ENCODE measurements at regions not wholly inside any gene's neighbourhood (a gene's known extent, or its start where the extent isn't known, plus 50 kb on each side); places are given as distances from the start of the nearest gene placed in this dataset.
"Not testable (repeated sequence)": the region's sequence is repeated elsewhere in the genome, so short reads cannot be mapped to it uniquely, and the experiment has no call there.

GRCh38 chr22:22946131-22946530 lies 58.5 kb downstream of the IGLL5 start:
- no peak for DNase-seq

- no peak for DNase-seq
Measured at GRCh38 chr22:22948651-22949571, 61.3 kb downstream of the IGLL5 start.

- DNase-seq, result no peak
Measured at GRCh38 chr22:22949953-22950352, 62.3 kb downstream of the IGLL5 start.

DNA sequence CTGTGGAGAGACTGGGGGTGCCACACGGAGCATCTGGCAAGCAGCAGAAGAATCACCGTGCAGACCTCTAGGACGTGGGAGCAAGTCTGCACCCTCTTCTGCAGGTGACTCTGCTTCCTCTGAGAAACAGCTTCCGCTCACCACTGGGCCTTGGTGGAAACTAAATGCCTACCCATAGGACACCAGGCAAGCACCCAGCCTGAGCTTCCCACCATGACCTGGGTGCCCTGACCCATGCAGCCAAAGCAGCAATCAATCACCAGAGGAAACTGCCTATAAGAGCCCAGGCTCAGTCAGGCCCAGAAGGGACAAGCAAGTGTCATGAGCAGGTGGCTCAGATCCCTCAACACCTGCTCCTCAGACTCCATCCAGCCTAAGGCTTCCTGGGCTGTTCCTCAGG lies 63.4 kb downstream of the IGLL5 start:
- DNase-seq, result no peak

DNA sequence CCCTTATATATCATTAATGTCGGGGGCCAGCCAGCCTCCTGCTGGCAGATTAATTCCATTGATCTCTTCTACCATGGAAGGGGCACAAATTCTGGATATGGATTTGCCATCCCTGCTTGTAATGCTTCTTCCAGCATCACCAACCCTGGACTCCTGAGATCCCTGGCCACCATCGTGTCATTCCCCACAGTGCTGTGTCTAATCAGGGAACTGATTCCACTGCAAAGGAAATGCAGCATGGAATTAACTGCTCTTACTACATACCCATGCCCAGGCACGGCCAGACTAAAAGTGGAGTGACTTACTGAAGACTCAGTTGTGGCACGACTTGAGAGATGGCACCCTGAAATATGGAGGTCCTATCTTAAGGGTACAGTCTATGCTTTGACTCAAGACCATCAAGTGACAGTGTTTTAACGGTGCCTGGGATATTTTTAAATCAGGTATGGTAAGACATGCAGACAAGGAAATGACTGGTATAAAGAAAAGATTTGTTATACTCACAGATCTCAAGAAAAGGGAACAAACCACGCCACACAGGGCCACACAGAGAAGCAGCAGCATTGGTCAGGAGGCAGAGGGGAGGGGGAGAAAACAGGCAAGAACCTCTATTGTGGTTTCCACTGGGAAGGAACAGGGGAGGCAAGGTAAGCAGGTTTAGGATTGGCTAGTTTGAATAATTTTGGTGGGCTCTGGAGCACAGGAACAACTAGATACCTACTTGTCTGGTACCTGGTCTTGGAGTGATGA lies 65.1 kb downstream of the IGLL5 start:
- no peak for DNase-seq

GRCh38 chr22:22953791-22954190 lies 66.2 kb downstream of the IGLL5 start:
- no peak for DNase-seq

DNA sequence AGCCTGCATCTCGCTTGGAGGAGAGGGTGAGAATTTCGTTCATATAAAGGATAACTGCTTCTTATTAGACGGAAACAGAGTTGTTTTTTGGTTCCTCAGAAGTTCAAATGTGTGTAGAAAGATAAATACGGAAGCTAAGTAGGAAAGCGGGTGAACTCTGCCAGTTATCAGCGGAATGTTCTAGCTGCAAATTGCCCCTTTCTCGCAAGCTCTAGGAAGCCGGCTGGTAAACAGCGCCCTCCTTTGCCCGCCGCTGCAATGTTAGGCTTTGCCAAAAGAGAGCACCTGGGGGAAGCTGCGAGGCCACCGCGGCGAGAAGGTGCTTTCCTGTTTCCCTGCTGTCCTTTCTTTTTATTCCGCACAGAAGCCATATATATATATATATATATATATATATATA lies 67.0 kb downstream of the IGLL5 start:
- peak; percentile 23 for DNase-seq

- no peak for DNase-seq
Measured at GRCh38 chr22:22955276-22955798, 67.7 kb downstream of the IGLL5 start.

DNA sequence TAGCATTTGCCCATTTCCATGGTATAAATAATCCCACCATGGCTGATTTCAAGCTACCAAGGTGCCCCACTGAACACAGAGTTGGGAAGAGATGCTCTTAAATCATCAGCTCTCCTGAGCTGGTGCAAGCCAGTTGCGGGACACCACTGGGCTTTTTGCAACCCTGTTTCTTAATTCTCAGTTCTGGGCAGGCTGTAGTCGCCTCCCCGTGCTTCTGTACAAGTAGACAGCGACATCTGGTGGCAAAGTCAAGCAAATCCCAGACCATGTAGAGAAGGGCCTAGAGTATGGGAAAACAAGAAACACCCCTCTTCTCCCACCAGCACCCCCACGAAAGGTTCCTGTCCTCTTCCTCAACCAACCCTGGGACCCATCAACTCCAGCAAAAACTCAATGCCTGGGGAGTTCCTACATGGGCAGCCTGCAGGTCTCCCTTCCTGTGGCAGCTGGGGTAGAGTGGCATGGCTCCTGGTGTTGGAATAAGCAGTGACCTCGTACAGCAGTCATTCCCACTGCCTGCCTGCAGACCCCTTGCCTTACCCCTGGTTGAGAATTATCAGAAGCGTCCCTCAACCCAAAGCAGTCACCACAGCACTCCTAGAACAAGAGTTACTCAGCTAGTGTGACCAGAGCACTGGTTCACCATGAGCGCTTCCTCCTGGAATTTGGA lies 68.4 kb downstream of the IGLL5 start:
- DNase-seq, result peak; percentile 71

DNA sequence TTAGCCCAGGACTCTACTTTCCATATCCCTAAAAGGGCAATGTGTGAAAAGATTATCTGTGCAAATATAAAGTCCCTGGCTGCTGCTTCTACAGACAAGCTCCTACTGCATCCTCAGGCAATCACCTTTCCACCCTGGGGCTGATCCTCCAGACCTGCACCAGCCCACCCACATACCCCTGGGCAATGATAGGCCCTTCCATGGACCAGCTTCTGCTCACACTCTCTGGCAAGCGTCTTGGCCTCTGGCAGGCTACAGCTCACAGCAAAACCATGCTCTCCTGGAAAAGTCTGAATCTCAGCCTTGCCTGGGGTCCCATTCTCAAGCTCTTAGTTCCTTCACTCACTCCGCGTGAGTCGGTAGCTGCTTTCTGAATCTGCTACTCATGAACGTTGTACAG lies 69.5 kb downstream of the IGLL5 start:
- no peak for DNase-seq

DNA sequence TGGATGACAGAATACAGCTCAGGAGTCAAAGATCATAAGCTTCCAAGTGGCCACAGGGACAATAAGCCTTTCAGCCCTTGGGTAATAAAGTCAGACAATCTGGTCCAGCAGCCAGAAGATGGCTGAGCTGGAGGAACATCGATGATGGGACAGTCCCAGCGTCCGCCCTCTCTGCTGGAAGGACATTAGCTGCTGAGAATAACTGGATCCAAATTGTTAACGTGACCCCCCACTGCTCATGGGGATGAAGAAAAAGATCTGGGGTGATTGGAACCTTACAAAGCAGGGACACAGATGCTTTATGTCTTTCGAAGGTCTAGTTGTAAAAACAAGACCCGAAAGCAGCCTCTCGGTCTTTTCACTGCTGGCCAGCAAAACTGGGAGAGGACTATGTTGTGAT lies 71.0 kb downstream of the IGLL5 start:
- no peak for DNase-seq

GRCh38 chr22:22959147-22959827 lies 71.7 kb downstream of the IGLL5 start:
- DNase-seq, result peak; percentile 75

DNA sequence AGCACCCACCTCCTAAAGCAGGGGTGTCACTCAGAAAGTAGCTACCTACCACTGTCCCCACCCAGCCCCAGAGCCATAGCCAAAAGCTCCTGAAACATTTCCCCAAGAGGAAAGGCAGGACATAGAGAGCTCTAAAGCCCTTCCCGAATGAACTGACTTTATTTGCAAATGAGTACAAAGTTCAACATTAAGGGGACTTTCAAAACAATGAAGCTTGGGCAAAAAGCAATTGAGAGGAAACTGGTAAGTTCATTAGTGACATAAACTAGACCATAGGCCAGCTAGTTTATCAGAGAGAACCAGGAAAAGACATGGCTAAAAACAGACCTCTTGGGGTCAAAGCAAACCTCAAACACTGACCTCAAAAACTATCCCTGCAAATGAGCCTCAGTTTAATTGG lies 72.7 kb downstream of the IGLL5 start:
- DNase-seq, result no peak

- DNase-seq, result no peak
Measured at GRCh38 chr22:22961574-22961973, 74.0 kb downstream of the IGLL5 start.

DNA sequence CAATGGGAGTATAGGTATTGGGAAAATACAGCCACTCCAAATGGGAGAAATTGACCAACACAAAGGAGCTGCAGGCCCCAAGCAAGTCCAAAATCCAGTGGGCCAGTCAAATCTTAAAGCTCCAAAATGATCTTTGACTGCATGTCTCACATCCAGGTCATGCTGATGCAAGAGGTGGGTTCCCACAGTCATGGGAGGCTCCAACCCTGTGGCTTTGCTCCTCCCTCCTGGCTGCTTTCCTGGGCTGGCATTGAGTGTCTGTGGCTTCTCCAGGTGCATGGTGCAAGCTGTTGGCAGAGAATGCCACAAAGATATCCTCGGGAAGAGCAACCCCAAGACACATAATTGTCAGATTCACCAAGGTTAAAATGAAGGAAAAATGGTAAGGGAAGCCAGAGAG lies 80.8 kb downstream of the IGLL5 start:
- no peak for DNase-seq

DNA sequence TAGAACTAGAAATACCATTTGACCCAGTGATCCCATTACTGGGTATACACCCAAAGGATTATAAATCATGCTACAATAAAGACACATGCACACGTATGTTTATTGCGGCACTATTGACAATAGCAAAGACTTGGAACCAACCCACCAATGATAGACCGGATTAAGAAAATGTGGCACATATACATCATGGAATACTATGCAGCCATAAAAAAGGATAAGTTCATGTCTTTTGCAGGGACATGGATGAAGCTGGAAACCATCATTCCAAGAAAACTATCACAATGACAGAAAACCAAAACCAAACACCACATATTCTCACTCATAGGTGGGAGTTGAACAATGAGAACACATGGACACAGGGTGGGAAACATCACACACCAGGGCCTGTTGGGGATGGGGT lies 85.0 kb downstream of the IGLL5 start:
- not testable (repeated sequence) for DNase-seq

- DNase-seq, result no peak
Measured at GRCh38 chr22:22973336-22973735, 85.7 kb downstream of the IGLL5 start.

DNA sequence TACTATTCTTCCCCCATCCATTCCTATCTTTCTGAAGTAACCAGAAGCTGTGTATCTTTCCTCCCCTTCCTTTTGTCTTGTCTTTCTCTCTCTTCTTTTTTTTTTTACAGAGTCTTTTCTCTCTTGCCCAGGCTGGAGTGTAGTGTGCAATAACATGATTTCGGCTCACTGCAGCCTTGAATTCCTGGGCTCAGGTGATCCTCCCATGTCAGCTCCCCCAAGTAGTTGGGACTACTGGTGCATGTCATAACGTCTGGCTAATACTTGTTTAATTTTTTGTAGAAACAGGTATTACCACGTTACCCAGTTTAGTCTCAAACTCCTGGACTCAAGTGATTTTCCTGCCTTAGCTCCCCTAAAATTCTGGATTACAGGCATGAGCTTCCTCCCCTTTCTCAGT lies 86.5 kb downstream of the IGLL5 start:
- no peak for DNase-seq

DNA sequence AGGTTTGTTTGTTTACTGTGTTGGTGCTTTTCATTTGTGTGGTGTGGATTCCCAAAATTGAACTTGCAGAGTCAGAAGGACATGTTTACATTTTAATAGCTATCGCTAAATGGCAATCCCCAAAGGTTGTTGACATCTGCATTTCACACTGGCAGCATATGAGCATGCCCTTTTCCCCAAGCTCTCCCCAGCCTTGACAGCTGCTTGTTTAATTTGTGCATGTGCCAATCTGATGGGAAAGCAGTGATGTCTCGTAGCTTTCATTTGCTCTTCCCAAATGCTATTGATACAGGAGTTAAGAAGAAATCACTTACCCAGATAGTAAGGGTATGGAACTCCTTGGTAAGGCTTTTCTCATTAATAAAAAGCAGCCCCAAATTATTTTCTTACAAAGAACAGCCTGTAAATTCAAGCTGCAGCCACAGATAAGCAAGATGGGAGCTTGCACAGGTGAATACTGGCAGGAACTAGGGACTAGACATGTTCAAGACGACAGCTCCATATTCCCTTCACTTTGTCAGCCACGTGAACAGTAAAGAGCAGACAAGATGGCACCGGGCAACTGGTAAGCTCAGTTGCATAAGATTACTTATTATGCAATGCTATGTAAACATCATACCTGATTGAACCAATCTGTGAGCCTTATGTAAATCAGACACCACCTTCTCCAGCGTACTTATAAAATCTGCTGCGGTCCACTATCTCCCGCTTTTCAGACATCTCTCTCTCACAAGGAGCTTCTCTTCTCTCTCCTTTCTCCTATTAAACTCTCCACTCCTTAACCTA lies 87.4 kb downstream of the IGLL5 start:
- DNase-seq, result no peak

DNA sequence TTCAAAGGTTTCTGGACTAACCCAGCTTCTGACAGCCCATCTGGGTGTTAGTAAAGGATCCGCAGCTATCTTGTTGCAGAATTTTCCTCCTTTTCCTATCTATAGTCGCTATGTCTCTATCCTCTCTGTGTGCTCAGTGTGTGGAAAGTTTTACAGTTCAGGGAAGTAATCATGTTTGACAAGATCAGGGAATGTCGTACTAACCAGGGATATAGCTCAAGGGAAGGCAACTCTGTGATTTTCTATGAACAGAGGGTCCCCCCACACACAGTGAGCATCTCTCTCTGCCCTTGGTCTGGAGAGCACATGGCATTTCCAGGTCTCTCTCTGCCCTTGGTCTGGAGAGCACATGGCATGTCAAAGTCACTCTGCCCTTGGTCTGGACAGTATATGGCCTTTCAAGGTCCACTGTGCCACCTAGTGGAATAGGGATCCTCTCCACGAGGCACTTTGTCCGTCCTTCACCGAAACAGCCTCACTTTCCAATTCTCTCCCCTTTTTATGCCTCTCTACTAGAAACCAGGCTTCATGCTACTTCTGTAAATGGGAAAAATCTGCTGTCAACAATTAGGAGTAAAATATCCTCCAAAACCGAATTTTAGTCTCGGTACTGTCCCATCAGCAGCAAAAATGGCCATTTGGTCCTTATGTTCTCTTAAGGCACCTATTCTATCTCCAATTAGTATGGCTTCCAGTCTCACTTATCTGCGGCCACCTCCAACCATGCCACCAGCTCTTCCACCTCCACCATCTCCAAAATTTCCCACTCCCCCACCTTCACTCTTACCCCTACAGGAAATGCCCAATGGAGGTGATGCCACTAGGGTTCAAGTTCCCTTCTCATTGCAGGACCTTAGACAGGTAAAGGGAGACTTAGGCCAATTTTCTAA lies 88.7 kb downstream of the IGLL5 start:
- DNase-seq, result no peak

Data from CD4-positive, alpha-beta T cell treated with Interleukin-6 for 4 hours (primary cell).